Kidney capillary endothelial cell (primary cell): ENCODE measurements at regions not wholly inside any gene's neighbourhood (a gene's known extent, or its start where the extent isn't known, plus 50 kb on each side); places are given as distances from the start of the nearest gene placed in this dataset.
"Not testable (repeated sequence)": the region's sequence is repeated elsewhere in the genome, so short reads cannot be mapped to it uniquely, and the experiment has no call there.

Experiments
- DNase-seq: peaks from one replicate; pipeline ENCODE4 v3.0.0-alpha.2; 2018; ENCODE audit warnings: low spot score

GRCh38 chr1:120617493-120617892 lies 106.3 kb upstream of the NBPF26 start:
- not testable (repeated sequence) for DNase-seq

GRCh38 chr1:120619867-120620692 lies 103.7 kb upstream of the NBPF26 start:
- not testable (repeated sequence) for DNase-seq

- DNase-seq: not testable (repeated sequence)
Observed at GRCh38 chr1:120620693-120620969, 103.1 kb upstream of the NBPF26 start.

DNA sequence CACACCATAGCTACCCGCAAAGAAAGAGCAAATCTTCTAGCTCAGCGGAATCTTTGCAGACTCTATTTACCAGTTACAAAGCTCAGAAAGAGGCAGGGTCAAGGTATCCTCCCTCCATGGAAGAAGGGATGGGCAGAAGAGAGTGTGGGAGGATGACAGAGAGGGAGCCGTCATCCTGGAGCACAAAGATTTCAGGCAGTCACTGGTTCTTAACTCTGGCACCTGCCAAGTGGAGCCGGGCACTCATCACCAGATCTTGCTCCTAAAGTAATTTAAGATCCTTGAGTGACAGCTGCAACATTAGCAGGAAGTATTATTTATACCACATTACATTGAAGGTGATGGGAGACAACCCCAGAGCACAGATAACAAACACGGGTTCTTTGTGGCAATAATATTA lies 102.5 kb upstream of the NBPF26 start:
- DNase-seq: not testable (repeated sequence)

GRCh38 chr1:120623539-120623938 lies 100.2 kb upstream of the NBPF26 start:
- not testable (repeated sequence) for DNase-seq

GRCh38 chr1:120624565-120625064 lies 99.1 kb upstream of the NBPF26 start:
- not testable (repeated sequence) for DNase-seq

DNA sequence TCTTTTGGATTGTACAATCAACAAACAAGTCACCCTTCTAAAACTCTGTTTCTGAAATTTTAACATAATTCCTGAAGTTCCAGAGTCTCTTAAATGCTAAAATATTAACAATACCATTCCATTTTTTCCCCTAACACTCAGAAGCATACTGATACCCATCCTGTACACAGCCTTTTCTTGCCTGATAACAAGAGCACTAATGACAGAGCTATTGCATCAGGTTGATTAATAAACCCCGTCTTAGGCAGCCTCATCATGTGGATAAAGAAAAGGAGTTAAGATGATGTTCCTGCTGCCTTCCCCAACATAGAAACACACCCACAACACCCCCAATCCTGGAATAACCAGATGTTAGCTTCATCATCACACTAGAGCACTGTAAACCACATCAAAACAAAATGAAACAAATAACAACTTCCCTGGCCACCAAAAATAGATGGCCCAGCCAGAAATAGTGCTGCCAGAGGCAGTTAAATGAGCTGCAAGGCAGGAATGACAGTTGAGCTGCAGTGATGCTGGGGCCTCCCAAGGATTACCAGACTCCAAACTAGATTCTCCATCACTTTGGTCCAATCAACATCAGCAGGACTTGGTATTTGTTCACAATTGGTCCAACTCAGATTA lies 93.8 kb upstream of the NBPF26 start:
- not testable (repeated sequence) for DNase-seq

GRCh38 chr1:120634816-120635806 lies 88.6 kb upstream of the NBPF26 start:
- not testable (repeated sequence) for DNase-seq

DNA sequence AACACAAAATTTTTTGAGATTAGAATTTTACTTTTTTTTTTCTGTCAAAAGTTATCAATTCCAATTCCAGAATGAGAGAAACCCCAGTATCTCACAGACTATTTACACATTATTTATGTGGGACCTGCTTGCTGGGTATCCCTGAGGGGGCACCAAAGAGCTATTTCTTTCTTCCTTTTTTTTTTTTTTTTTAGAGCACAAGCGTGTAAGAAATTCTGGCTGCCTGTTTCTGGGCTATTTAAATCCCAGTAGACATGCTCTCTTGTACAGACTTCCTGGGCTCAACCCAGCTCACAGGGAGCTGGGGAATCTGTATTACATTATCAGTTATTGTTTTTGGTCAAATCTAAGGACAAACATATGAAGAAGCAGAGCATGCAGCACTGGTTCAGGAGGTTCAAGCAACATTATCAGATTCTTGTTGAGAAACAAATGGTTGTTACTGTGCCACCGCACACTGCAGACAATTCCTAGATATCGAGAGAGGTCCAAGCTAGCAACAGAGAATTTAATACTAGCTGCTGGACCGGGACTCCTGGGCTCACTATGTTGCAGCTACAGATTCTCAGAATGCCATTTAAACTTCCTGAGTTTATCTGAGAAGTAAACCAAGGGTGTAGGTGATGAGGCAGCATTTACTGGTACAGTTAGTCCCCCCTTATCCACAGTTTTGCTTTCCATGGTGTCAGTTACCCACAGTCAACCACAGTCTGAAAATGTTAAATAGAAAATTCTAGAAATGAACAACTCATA lies 83.3 kb upstream of the NBPF26 start:
- DNase-seq: not testable (repeated sequence)

GRCh38 chr1:120641014-120641302 lies 82.8 kb upstream of the NBPF26 start:
- DNase-seq: not testable (repeated sequence)

DNA sequence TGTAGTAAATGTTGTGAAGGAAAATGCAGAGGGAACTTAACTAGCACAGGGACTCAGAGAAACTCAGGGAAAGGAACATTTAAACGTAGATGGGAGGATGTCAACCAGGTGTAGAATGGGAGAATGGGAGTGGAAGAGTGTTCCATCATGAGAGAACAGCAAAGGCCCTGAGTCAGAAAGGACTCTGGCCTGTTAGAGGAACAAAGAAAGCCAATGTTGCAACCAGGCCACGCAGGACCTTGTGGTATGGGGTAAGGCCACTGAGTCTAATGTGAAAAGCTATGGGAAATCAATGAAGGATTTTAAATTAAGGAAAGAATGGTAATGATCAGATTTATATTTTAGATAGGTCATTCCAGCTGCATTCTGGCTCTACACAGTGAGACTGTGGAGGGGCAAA lies 76.6 kb upstream of the NBPF26 start:
- DNase-seq: not testable (repeated sequence)

- DNase-seq: not testable (repeated sequence)
Observed at GRCh38 chr1:120648915-120649623, 74.7 kb upstream of the NBPF26 start.

DNA sequence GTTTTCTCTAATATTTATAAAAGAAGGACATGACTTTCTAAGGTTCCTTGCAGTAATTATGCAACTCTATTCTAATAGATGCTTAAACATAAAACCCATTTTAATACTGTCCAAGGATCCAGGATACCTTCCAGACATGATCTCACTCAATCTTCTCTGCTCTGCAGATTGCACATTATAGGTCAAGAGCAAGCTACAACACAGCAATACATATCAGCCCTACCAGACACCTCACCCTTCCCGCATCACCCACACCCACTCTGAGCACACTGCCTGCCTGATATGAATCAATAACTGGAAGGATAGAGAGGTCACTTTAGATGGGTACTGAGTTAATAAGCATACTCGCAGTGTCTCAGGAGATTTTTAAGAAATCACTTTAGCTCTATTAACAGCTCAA lies 74.0 kb upstream of the NBPF26 start:
- DNase-seq: not testable (repeated sequence)

- DNase-seq: not testable (repeated sequence)
Observed at GRCh38 chr1:120654114-120654513, 69.6 kb upstream of the NBPF26 start.

DNA sequence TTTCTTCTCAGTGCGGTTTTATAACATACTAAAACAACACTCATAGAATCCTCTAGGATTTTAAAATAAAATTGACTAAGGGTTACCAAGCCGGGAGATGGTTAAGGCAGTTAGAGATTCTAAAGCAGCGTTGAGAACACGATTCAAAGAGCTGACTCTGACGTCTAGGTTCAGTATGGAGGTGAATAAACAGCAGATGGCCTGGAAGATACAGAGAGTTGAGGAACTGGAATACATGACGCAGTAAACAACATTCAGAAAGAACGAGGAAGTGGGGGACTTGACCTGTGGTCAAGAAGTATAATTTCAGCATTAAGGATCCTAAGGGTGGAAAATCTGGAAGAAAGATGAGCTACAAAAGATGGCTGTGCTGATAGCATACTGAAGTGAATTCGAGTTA lies 68.4 kb upstream of the NBPF26 start:
- not testable (repeated sequence) for DNase-seq

- not testable (repeated sequence) for DNase-seq
Observed at GRCh38 chr1:120656116-120656515, 67.6 kb upstream of the NBPF26 start.

DNA sequence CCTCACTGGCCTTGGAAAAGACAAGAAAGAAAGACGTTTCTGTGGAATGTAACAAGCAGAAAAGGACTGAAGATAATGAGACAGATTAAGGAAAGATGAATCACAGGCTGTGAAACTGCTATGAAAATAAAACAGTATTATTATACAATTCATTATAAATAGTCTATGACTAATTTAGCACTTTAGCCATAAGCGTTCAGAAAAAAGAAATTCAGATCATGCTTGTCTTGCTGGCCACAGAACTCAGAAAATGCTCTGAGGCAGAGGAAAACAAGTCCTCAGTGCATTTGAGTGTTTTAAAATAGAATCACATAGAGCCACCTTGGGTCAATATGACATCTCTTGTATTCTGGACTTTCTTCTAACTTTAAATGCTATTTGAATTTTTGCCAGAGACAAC lies 65.9 kb upstream of the NBPF26 start:
- DNase-seq: not testable (repeated sequence)

- DNase-seq: not testable (repeated sequence)
Observed at GRCh38 chr1:120658622-120659021, 65.1 kb upstream of the NBPF26 start.

GRCh38 chr1:120659133-120659532 lies 64.6 kb upstream of the NBPF26 start:
- DNase-seq: not testable (repeated sequence)

DNA sequence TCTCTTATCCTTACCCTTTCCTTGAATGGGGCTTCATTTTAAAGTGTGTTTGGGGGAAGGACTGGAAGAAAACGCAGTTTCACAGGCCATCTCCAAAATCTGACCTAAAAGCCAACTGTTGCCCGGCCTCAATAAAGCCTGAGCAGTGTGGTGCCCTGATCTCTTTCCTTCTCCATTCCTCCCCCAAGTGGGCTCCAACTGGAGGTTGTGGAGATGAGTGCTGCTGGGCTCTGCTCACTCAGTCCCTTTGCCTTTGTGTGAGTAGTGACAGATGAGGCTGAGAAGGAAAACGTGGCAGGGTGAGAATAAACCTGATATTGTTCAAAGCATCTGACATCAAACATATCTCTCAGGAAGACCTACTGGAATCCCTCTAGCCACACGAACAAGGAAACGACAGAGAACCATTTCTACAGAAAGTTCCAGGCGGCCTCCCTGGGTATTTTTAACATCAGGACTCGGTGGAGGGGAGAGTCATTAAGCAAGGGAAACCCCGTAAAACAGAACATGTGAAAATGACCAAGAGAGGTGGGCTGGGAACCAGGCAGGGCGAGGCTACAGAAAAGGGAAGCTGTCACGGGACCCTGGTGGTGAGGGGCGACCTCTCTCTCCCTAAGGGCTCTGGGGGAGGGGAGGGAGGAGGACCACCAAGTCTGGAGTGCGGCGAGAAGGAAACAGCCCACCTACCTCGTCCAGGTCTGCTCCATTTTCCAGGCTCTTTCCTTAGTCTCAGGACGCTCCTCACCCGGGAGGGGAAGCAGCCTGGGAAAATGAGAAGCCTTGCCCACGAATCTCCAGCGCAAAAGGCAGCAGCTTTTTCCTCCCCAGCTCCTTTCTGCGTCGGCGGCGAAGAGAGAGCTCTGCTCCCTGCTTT lies 59.1 kb upstream of the NBPF26 start:
- not testable (repeated sequence) for DNase-seq
